K562 (cell line): ENCODE measurements at regions not wholly inside any gene's neighbourhood (a gene's known extent, or its start where the extent isn't known, plus 50 kb on each side); places are given as distances from the start of the nearest gene placed in this dataset.

Experiments used
- ATAC-seq: fragments of 200-7000 bp; cut with Tn5 transposase; 3 replicates; pipeline ENCODE4 v1.9.1; 2020; ENCODE audit warnings: moderate library complexity
- BruUV-seq: library from RNA; stranded (reverse); fragments of 400-500 nt; replicated peaks from 2 replicates; lab custom pipeline; 2021; lab: Mats Ljungman, UMichigan
- CTCF ChIA-PET: fragments of 300-600 bp; formaldehyde crosslinking; extraction: SDS; loops from one replicate; lab custom pipeline; 2021; ENCODE audit warnings: low intra/inter-chr PET ratio; lab: Yijun Ruan, JAX
- POLR2A ChIA-PET: fragments of 300-600, 350-650 bp; sonication (Branson Sonifier 250); formaldehyde crosslinking; extraction: SDS; loops from one replicate; lab custom pipeline; 2021; ENCODE audit warnings: antibody characterized with exemption, inconsistent platforms; lab: Yijun Ruan, JAX
- DNase-seq, 4 experiments: peaks; one replicate each; pipeline versions ENCODE4 v3.0.0 to v3.0.0-alpha.2; 2011 to 2018; ENCODE audit warnings: low spot score in 3 of 4, mixed read lengths in 3 of 4; ENCODE audit errors: extremely low read depth in 1 of 4
- FAIRE-seq: peaks from 2 replicates; lab custom pipeline; 2011; peaks lifted over from hg19 to GRCh38; lab: Jason Lieb, UNC
- H2AFZ ChIP-seq: 2 replicates; pipeline ENCODE4 v1.6.0; 2011; ENCODE audit warnings: low read depth, low read length, control low read depth, inconsistent platforms
- H3K27ac ChIP-seq: fragments of 200-600 bp; 3 replicates; pipeline ENCODE4 v1.8.0; 2011; ENCODE audit warnings: low read depth, mild to moderate bottlenecking, control low read depth, inconsistent platforms, low read length, moderate library complexity, mixed read lengths; ENCODE audit errors: extremely low read depth
- H3K27me3 ChIP-seq, 2 experiments: fragments of 300-600 bp in 1 of 2; 2 replicates in 1 of 2; 3 replicates in 1 of 2; pipeline versions ENCODE4 v1.6.0 to v1.8.0; 2011; ENCODE audit warnings: inconsistent platforms in 2 of 2, low read length in 2 of 2, mild to moderate bottlenecking in 1 of 2, mixed read lengths in 1 of 2, moderate library complexity in 1 of 2; ENCODE audit not compliant: control insufficient read depth in 2 of 2, insufficient read depth in 2 of 2
- H3K36me3 ChIP-seq: fragments of 300-600 bp; 3 replicates; pipeline ENCODE4 v1.8.0; 2011; ENCODE audit warnings: mild to moderate bottlenecking, low read length, inconsistent platforms; ENCODE audit not compliant: control insufficient read depth, insufficient read depth
- H3K4me1 ChIP-seq, 2 experiments: fragments of 200-600 bp in 1 of 2; replicated peaks in 1 of 2; 2 replicates in 1 of 2; 3 replicates in 1 of 2; pipeline versions ENCODE4 v1.5.1 to v1.8.0; 2011; ENCODE audit warnings: inconsistent platforms in 2 of 2, low read length in 2 of 2, mild to moderate bottlenecking in 1 of 2, mixed read lengths in 1 of 2, moderate library complexity in 1 of 2; ENCODE audit not compliant: control insufficient read depth in 2 of 2, insufficient read depth in 2 of 2
- H3K4me2 ChIP-seq: 2 replicates; pipeline ENCODE4 v1.6.1; 2011; ENCODE audit warnings: low read length, control low read depth, inconsistent platforms, mixed read lengths; ENCODE audit not compliant: insufficient read depth
- H3K4me3 ChIP-seq: fragments of 200-600 bp; sonication (generic), shearing (Covaris generic); 2 replicates; pipeline ENCODE4 v1.5.1; 2016; ENCODE audit warnings: control low read depth, inconsistent platforms
- H3K79me2 ChIP-seq: fragments of 200-600 bp; 3 replicates; pipeline ENCODE4 v1.8.0; 2011; ENCODE audit warnings: low read length, inconsistent platforms; ENCODE audit not compliant: control insufficient read depth, insufficient read depth
- H3K9ac ChIP-seq, 2 experiments: 2 replicates each; pipeline versions ENCODE4 v1.6.0 to v1.6.1; 2011; ENCODE audit warnings: low read depth in 2 of 2, low read length in 2 of 2, control low read depth in 1 of 2, inconsistent platforms in 1 of 2, mild to moderate bottlenecking in 1 of 2, mixed read lengths in 1 of 2; ENCODE audit not compliant: insufficient read depth in 1 of 2
- H3K9me1 ChIP-seq: one replicate; pipeline ENCODE4 v1.6.0; 2011; ENCODE audit warnings: inconsistent platforms, mild to moderate bottlenecking, low read length, moderate library complexity; ENCODE audit not compliant: control insufficient read depth, insufficient read depth
- H3K9me3 ChIP-seq: replicated peaks from 2 replicates; pipeline ENCODE4 v1.5.1; 2011; ENCODE audit warnings: low read depth, low read length, inconsistent platforms; ENCODE audit not compliant: control insufficient read depth, insufficient read depth
- H4K20me1 ChIP-seq: replicated peaks from 2 replicates; pipeline ENCODE4 v1.6.1; 2011; ENCODE audit warnings: low read length, inconsistent platforms, mixed read lengths; ENCODE audit not compliant: control insufficient read depth, insufficient read depth
- CTBP1 ChIP-seq: fragments of 450-650 bp; IDR thresholded peaks from 2 replicates; pipeline ENCODE4 v1.6.1; 2016; ENCODE audit warnings: borderline replicate concordance
- HDAC3 ChIP-seq: fragments of 450-650 bp; IDR thresholded peaks from 2 replicates; pipeline ENCODE4 v1.6.1; 2018; ENCODE audit warnings: borderline replicate concordance, mild to moderate bottlenecking, moderate library complexity; ENCODE audit not compliant: partially characterized antibody
- RAD51 ChIP-seq: fragments of 450-650 bp; IDR thresholded peaks from 2 replicates; pipeline ENCODE4 v1.7.1; 2016; ENCODE audit warnings: low read depth, mild to moderate bottlenecking, borderline replicate concordance
- SRF ChIP-seq, 2 experiments: fragments of 250-450, 450-650 bp in 1 of 2; sonication (Bioruptor Pico) in 1 of 2; sonication (generic) in 1 of 2; formaldehyde crosslinking; IDR thresholded peaks; 2 replicates each; pipeline versions ENCODE4 v1.5.0 to v1.5.1; 2020 to 2022; ENCODE audit warnings: mild to moderate bottlenecking in 1 of 2, missing genetic modification reagents in 1 of 2
- TFAM ChIP-seq: fragments of 250-450 bp; sonication (Bioruptor Pico); conservative IDR thresholded peaks from 2 replicates; pipeline ENCODE4 v1.5.0; 2021; ENCODE audit warnings: mild to moderate bottlenecking, moderate library complexity
- YY1 ChIP-seq, 3 experiments: IDR thresholded peaks; 2 replicates each; pipeline ENCODE4 v1.6.1; 2011; ENCODE audit warnings: low read length in 2 of 3, mild to moderate bottlenecking in 2 of 3, moderate library complexity in 2 of 3, borderline replicate concordance in 1 of 3, control low read depth in 1 of 3, low read depth in 1 of 3; ENCODE audit not compliant: insufficient read depth in 3 of 3, insufficient replicate concordance in 2 of 3, control insufficient read depth in 1 of 3, insufficient read length in 1 of 3; ENCODE audit errors: extremely low read depth in 1 of 3
- ZNF12 ChIP-seq: sonication (generic); formaldehyde crosslinking; IDR thresholded peaks from 2 replicates; pipeline ENCODE4 v1.4.0; 2020; ENCODE audit warnings: mild to moderate bottlenecking, missing genetic modification reagents
- ZNF217 ChIP-seq: sonication (generic); formaldehyde crosslinking; IDR thresholded peaks from 2 replicates; pipeline ENCODE4 v1.8.0; 2022; ENCODE audit warnings: mild to moderate bottlenecking, missing genetic modification reagents
- ZNF436 ChIP-seq: fragments of 250-450, 450-650 bp; sonication (Bioruptor Pico); formaldehyde crosslinking; IDR thresholded peaks from 2 replicates; pipeline ENCODE4 v1.7.0; 2020; ENCODE audit warnings: mild to moderate bottlenecking
- ZNF589 ChIP-seq: fragments of 200-800 bp; sonication (Bioruptor generic); IDR thresholded peaks from 2 replicates; pipeline ENCODE4 v1.6.1; 2016; ENCODE audit warnings: low read depth, missing genetic modification characterization, missing compliant biosample characterization
- WGBS: fragments of 100-300 bp; shearing (Covaris generic); methylation state at CpG from one replicate; pipeline ENCODE4 v1.1.6; 2016; ENCODE audit warnings: low coverage, mixed read lengths; ENCODE audit not compliant: insufficient coverage; ENCODE audit errors: missing lambda C conversion rate; 5-methylcytosine and 5-hydroxymethylcytosine counted together
- in situ Hi-C: fragments of 300-500 bp; cut with MboI; formaldehyde crosslinking; loops from 4 replicates; pipeline ENCODE4 v1.15.0; 2018; ENCODE audit warnings: inconsistent platforms, mixed read lengths
- intact Hi-C: fragments of 100-400 bp; cut with micrococcal nuclease; formaldehyde crosslinking; loops from 2 replicates; pipeline ENCODE4 v1.14.2; 2022
- TF ChIP-seq, protein P1 (sequence below): fragments of 250-450 bp; sonication (Bioruptor Pico); IDR thresholded peaks from 2 replicates; pipeline ENCODE4 v1.5.1; 2021; ENCODE audit warnings: mild to moderate bottlenecking
- TF ChIP-seq, protein P2 (sequence below), 2 experiments: fragments of 450-650 bp in 1 of 2; IDR thresholded peaks; 2 replicates each; pipeline ENCODE4 v1.6.1; 2011 to 2017; ENCODE audit warnings: low read depth in 2 of 2, antibody characterized with exemption in 1 of 2, borderline replicate concordance in 1 of 2, low read length in 1 of 2, mild to moderate bottlenecking in 1 of 2, mixed read lengths in 1 of 2; ENCODE audit not compliant: control insufficient read depth in 1 of 2
- TF ChIP-seq, protein P3 (sequence below): fragments of 450-650 bp; IDR thresholded peaks from 2 replicates; pipeline ENCODE4 v1.6.1; 2016; ENCODE audit warnings: low read depth, mild to moderate bottlenecking, moderate library complexity

DNA sequence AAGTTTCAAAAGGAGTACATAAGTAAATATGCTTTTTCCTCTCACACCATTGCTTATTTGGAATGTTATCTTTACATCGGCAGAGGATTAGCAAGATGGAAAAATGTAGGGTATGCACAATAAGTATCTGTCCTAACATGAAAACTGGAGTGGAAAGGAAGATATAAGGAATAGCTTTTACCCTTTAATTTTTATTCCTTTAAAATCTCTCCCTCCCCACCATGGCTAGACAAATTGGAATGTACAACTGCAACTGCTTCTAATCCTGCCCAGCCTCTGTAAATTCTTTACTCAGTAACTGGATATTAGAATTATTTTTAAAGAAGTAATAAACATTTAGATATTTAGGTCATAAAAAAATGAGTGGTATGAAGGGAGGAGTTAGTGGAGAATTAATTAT lies 171.5 kb downstream of the PCDH18 start (continued):
- TF ChIP-seq ZNF12 (CRISPR knock-in tag) (no peak), SRF (CRISPR knock-in tag; IDR thresholded peaks at IDR 0.05) (no peak), CTBP1 (no peak), ZNF589 (CRISPR knock-in tag) (no peak), YY1 (IDR thresholded peaks at IDR 0.05; ENCODE audit: borderline replicate concordance in 1 of 3, control insufficient read depth in 1 of 3, extremely low read depth in 1 of 3, insufficient read depth in 3 of 3, insufficient read length in 1 of 3, insufficient replicate concordance in 2 of 3, low read depth in 1 of 3, low read length in 2 of 3) (no peak), ZNF217 (CRISPR knock-in tag) (no peak), HDAC3 (no peak)
- TF ChIP-seq, protein P1, sequence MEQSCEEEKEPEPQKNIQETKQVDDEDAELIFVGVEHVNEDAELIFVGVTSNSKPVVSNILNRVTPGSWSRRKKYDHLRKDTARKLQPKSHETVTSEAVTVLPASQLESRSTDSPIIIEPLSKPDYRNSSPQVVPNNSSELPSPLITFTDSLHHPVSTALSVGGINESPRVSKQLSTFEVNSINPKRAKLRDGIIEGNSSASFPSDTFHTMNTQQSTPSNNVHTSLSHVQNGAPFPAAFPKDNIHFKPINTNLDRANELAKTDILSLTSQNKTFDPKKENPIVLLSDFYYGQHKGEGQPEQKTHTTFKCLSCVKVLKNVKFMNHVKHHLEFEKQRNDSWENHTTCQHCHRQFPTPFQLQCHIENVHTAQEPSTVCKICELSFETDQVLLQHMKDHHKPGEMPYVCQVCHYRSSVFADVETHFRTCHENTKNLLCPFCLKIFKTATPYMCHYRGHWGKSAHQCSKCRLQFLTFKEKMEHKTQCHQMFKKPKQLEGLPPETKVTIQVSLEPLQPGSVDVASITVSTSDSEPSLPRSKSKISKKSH (CRISPR knock-in tag) = no peak

DNA sequence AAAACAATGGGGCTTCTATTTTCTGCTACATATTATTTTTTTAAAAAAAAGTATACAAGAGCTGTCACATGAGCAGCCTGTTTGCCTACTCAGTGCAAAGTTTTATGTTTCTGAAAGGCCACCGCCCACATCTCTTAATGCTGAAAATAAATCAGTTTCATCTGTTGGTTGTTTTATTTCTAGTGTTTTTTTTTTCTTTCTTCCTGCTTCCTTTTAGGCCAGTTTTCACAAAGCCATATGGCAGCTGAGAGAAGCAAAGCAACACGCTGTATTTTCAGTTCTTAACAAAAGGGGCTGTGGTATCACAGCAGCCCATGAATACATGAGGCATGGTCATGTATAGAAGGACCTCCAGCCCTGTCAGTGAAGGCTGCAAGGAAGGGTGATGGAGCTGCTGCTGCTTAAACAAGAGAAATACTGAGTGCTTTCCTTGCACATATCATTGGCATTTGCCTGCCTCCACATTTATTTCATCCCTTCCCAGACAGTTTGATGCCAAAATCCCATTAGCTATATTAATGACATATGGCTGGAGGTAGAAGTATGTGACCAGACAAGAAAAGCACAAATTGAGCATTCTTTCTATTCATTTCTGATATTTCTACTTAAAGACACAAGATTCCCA lies 172.5 kb downstream of the PCDH18 start:
- no peak for DNase-seq
- no peak for ATAC-seq
- Histone ChIP-seq H3K79me2 (no peaks in the 10 kb centered on the region), H3K9ac (no peak overlapping the region), H3K4me3 (no peak overlapping the region), H4K20me1 (no peaks in the 10 kb centered on the region), H3K36me3 (no peaks in the 10 kb centered on the region), H2AFZ (no peak overlapping the region), H3K9me3 (no peaks in the 10 kb centered on the region), H3K4me1 (no peaks in the 10 kb centered on the region), H3K27me3 (no peaks in the 10 kb centered on the region), H3K27ac (no peak overlapping the region), H3K9me1 (no peaks in the 10 kb centered on the region), H3K4me2 (no peak overlapping the region)
- intact Hi-C loops = no loop called here
- 0% methylated on average over 2 of the region's 2 CpGs for WGBS
- in situ Hi-C loops = no loop called here
- POLR2A ChIA-PET = no interaction called here
- FAIRE-seq = no peak
- CTCF ChIA-PET = no interaction called here
- no TSS peak for BruUV-seq
- TF ChIP-seq RAD51 (no peak), TFAM (CRISPR knock-in tag) (no peak), ZNF436 (CRISPR knock-in tag) (no peak)
- TF ChIP-seq, protein P2, sequence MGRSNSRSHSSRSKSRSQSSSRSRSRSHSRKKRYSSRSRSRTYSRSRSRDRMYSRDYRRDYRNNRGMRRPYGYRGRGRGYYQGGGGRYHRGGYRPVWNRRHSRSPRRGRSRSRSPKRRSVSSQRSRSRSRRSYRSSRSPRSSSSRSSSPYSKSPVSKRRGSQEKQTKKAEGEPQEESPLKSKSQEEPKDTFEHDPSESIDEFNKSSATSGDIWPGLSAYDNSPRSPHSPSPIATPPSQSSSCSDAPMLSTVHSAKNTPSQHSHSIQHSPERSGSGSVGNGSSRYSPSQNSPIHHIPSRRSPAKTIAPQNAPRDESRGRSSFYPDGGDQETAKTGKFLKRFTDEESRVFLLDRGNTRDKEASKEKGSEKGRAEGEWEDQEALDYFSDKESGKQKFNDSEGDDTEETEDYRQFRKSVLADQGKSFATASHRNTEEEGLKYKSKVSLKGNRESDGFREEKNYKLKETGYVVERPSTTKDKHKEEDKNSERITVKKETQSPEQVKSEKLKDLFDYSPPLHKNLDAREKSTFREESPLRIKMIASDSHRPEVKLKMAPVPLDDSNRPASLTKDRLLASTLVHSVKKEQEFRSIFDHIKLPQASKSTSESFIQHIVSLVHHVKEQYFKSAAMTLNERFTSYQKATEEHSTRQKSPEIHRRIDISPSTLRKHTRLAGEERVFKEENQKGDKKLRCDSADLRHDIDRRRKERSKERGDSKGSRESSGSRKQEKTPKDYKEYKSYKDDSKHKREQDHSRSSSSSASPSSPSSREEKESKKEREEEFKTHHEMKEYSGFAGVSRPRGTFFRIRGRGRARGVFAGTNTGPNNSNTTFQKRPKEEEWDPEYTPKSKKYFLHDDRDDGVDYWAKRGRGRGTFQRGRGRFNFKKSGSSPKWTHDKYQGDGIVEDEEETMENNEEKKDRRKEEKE (IDR thresholded peaks at IDR 0.05; ENCODE audit: borderline replicate concordance in 1 of 2, control insufficient read depth in 1 of 2, low read depth in 2 of 2, low read length in 1 of 2) = no peak
- TF ChIP-seq, protein P3, sequence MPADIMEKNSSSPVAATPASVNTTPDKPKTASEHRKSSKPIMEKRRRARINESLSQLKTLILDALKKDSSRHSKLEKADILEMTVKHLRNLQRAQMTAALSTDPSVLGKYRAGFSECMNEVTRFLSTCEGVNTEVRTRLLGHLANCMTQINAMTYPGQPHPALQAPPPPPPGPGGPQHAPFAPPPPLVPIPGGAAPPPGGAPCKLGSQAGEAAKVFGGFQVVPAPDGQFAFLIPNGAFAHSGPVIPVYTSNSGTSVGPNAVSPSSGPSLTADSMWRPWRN = no peak
